ENCODE measurements at regions not wholly inside any gene's neighbourhood (a gene's known extent, or its start where the extent isn't known, plus 50 kb on each side); places are given as distances from the start of the nearest gene placed in this dataset.
"Not testable (repeated sequence)": the region's sequence is repeated elsewhere in the genome, so short reads cannot be mapped to it uniquely, and the experiment has no call there.

GRCh38 chr5:82636591-82636990 is 358.4 kb upstream of the RPS23 start:
- TF ChIP-seq, protein P1, sequence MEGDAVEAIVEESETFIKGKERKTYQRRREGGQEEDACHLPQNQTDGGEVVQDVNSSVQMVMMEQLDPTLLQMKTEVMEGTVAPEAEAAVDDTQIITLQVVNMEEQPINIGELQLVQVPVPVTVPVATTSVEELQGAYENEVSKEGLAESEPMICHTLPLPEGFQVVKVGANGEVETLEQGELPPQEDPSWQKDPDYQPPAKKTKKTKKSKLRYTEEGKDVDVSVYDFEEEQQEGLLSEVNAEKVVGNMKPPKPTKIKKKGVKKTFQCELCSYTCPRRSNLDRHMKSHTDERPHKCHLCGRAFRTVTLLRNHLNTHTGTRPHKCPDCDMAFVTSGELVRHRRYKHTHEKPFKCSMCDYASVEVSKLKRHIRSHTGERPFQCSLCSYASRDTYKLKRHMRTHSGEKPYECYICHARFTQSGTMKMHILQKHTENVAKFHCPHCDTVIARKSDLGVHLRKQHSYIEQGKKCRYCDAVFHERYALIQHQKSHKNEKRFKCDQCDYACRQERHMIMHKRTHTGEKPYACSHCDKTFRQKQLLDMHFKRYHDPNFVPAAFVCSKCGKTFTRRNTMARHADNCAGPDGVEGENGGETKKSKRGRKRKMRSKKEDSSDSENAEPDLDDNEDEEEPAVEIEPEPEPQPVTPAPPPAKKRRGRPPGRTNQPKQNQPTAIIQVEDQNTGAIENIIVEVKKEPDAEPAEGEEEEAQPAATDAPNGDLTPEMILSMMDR (IDR thresholded peaks at IDR 0.05; ENCODE audit: borderline replicate concordance, insufficient read depth, low read depth, low read length) = no peak
- H3K4me3 ChIP-seq (ENCODE audit: low read depth, low read length) = no peak overlapping the region

DNA sequence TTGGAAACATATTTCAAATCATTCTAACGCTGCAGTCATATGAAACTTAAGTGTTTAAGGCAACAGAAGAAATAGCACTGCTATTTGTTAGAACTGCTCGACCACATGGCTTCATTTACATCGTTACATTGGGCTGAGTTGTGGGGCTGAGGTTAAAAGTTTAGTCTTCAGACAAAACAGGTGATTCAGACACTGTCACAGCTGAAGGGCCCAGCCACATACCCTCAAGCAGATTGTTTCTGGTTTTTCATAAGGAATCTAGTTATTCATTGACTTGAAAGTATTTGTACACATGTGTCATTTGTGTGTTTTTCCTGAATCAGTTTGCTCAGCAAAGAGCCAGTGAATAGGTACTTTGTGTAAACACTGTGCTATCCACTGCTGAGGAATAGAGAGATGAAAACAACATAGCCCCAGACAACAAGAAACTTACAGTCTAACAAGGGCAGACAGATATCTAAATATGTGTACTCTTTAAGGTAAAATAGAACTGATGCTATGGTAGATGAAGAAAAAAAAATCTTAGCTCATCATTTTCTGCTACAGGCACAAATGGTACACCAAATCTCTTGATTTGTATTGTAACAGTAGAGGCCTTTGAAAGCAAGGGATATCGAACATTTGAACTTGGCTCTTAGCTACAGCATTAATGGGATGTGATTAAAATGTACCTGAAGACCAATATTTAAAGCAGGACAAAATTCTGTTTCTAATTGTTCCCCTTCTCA is 357.6 kb upstream of the RPS23 start:
- TF ChIP-seq, protein P1 (IDR thresholded peaks at IDR 0.05; ENCODE audit: borderline replicate concordance, insufficient read depth, low read depth, low read length) = no peak
- H3K4me3 ChIP-seq (ENCODE audit: low read depth, low read length) = no peak overlapping the region

- H3K4me3 ChIP-seq (ENCODE audit: low read depth, low read length) = no peak overlapping the region
- TF ChIP-seq, protein P1 (IDR thresholded peaks at IDR 0.05; ENCODE audit: borderline replicate concordance, insufficient read depth, low read depth, low read length) = no peak
Observed at GRCh38 chr5:82628364-82628910, 350.3 kb upstream of the RPS23 start.

GRCh38 chr5:82626905-82627591 is 348.9 kb upstream of the RPS23 start:
- not testable (repeated sequence) for H3K4me3 ChIP-seq (ENCODE audit: low read depth, low read length)

GRCh38 chr5:82626012-82626411 is 347.9 kb upstream of the RPS23 start:
- not testable (repeated sequence) for H3K4me3 ChIP-seq (ENCODE audit: low read depth, low read length)

- TF ChIP-seq, protein P1 (IDR thresholded peaks at IDR 0.05; ENCODE audit: borderline replicate concordance, insufficient read depth, low read depth, low read length) = no peak
- H3K4me3 ChIP-seq (ENCODE audit: low read depth, low read length) = no peak overlapping the region
Observed at GRCh38 chr5:82624062-82624461, 345.9 kb upstream of the RPS23 start.

DNA sequence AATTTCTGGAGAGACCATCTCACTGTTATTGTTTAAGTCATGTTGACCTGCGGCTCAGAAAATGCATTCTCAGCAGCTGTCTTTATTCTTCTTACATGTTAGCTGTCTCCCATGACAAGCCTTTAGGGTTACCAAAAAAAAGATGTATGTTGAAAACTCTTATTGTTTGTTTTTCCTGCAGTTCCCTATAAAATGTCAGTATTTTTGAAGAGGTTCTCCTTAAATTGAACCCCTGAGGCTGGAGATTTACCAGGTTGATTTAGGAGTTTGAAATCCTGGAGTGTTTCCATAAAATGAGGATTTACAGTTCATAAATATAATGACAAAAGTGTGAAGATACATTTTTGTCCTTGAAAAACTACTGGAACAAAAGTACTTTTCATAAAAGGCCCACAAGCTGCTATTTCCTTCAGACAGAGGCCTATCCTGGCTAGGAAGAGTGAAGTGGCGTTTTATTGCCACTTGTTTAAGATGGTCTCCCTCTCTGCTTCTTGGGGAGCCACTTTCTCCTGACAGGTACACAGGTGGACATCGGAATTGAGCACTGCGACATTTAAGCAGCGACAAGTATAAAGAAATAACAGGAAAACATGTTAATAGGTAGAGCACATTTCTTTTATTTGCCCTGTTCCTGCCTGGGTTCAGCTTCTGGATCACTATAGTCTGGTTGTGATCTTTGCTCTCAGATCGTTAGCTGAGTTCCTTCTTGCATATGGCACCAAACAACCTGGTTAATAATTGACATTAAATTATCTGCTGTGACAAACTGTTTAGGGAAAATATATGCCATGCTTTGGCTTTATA is 344.8 kb upstream of the RPS23 start:
- H3K4me3 ChIP-seq (ENCODE audit: low read depth, low read length) = no peak overlapping the region

More for the DNA sequence above, 344.8 kb upstream of the RPS23 start:
- TF ChIP-seq, protein P1 (IDR thresholded peaks at IDR 0.05; ENCODE audit: borderline replicate concordance, insufficient read depth, low read depth, low read length) = no peak

Measured in GM12875 (cell line).